Fibroblast of pulmonary artery (primary cell): ENCODE measurements at regions not wholly inside any gene's neighbourhood (a gene's known extent, or its start where the extent isn't known, plus 50 kb on each side); places are given as distances from the start of the nearest gene placed in this dataset.
"Not testable (repeated sequence)": the region's sequence is repeated elsewhere in the genome, so short reads cannot be mapped to it uniquely, and the experiment has no call there.

Experiments used
- DNase-seq: peaks from one replicate; pipeline ENCODE4 v3.0.0-alpha.2; 2010; ENCODE audit warnings: low read depth
- H3K4me3 ChIP-seq: replicated peaks from 2 replicates; pipeline ENCODE4 v1.5.1; 2011; ENCODE audit warnings: low read depth, mild to moderate bottlenecking, control low read depth, low read length, moderate library complexity
- TF ChIP-seq, protein P1 (sequence below): IDR thresholded peaks from 2 replicates; pipeline ENCODE4 v1.5.1; 2011; ENCODE audit warnings: mild to moderate bottlenecking, control low read depth, low read length, inconsistent platforms; ENCODE audit errors: missing control alignments

DNA sequence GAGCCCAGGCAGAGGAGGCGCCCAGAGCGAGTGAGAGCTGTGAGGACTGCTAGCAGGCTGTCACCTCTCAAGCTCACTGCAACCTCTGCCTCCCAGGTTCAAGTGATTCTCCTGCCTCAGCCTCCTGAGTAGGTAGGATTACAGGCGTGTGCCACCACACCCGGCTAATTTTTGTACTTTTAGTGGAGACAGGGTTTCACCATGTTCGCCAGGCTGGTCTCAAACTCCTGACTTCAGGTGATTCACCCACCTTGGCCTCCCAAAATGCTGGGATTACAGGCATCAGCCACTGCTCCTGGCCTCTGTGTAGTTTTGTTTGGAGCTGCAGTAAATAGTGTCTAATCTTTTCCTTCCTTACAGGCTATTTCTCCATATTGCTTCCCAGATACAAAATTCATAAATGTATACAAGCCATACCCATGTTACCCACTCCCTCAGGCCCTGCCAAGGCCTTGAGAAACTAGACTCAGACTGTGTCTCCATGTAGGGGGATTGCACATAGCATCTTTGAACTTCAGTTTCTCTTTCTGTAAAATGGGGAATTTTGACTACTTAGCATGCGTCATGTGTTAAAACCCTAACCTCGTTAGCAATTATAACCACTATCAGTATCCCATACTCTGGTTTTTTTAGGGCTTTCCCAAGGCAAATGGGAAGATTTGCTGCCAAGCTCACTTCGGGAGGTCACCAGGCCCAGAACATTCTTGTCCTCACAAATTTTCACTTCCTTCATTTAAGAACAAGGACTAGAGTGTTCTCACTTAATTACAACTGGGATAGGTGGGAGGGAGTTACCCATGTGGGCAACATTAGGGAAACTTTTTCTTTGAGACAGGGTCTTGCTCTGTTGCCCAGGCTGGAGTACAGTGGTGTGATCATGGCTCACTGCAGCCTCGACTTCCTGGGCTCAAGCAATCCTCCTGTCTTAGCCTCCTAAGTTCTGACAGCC is 67.3 kb upstream of the DDR1 start:
- no peak overlapping the region for H3K4me3 ChIP-seq
- no peak for DNase-seq
- TF ChIP-seq, protein P1, sequence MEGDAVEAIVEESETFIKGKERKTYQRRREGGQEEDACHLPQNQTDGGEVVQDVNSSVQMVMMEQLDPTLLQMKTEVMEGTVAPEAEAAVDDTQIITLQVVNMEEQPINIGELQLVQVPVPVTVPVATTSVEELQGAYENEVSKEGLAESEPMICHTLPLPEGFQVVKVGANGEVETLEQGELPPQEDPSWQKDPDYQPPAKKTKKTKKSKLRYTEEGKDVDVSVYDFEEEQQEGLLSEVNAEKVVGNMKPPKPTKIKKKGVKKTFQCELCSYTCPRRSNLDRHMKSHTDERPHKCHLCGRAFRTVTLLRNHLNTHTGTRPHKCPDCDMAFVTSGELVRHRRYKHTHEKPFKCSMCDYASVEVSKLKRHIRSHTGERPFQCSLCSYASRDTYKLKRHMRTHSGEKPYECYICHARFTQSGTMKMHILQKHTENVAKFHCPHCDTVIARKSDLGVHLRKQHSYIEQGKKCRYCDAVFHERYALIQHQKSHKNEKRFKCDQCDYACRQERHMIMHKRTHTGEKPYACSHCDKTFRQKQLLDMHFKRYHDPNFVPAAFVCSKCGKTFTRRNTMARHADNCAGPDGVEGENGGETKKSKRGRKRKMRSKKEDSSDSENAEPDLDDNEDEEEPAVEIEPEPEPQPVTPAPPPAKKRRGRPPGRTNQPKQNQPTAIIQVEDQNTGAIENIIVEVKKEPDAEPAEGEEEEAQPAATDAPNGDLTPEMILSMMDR, result no peak

DNA sequence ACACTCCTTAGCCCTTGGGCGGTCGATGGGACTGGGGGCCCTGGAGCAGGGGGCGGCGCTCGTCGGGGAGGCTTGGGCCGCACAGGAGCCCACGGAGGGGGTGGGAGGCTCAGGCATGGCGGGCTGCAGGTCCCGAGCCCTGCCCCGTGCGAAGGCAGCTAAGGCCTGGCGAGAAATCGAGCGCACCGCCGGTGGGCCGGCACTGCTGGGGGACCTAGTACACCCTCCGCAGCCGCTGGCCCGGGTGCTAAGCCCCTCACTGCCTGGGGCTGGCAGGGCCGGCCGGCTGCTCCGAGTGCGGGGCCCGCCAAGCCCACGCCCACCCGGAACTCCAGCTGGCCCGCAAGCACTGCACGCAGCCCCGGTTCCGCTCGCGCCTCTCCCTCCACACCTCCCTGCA is 68.0 kb upstream of the DDR1 start:
- not testable (repeated sequence) for H3K4me3 ChIP-seq, DNase-seq

DNA sequence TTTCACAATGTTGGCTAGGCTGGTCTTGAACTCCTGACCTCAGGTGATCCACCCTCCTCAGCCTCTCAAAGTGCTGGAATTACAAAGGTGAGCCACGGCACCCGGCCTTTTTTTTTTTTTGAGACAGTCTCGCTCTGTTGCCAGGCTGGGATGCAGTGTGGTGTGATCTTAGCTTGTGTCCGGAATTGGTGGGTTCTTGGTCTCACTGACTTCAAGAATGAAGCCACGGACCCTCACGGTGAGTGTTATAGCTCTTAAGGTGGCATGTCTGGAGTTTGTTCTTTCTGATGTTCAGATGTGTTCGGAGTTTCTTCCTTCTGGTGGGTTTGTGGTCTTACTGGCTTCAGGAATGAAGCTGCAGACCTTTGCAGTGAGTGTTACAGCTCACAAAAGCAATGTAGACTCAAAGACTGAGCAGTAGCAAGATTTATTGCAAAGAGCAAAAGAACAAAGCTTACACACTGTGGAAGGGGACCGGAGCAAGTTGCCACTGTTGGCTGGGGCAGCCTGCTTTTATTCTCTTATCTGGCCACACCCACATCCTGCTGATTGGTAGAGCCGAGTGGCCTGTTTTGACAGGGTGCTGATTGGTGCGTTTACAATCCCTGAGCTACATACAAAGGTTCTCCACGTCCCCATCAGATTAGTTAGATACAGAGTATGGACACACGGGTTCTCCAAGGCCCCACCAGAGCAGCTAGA is 69.1 kb upstream of the DDR1 start:
- H3K4me3 ChIP-seq, DNase-seq: not testable (repeated sequence)

DNA sequence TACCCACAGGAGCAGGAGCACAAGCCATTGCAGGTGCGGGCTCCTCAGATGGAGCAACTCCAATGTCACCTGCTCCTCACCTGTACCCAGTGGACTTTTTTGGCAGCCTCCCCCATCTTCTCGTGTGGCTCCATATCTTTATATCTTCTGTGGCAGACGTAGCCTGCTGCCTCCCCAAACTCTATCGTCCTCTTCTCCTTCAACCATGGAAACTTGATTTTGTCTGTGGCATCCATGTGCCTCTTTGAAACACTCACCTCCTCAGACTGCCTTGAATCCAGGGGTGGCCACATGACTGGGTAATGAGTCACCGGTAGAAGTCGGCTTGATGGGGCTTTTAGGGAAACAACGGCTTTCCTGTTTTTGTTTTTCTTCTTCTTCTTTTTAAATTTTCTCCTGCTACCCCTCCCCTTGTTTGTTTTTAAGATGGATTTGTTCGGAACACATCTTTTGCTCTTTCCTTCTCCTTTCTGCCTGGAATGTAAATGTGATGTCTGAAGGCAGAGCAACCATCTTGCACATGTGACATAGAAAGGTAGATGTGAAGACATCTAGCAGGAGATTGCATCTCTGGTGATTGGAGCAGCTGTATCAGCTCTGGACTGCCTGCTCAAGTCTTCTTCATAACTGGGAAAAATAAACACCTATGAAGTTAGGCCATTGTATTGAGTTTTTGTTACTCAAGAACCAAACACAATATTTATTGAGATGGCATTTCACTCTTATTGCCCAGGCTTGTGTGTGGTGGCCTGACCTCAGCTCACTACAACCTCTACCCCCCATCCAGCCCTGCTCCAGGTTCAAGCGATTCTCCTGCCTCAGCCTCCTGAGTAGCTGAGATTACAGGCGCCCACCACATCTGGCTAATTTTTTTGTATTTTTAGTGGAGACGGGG is 69.9 kb upstream of the DDR1 start:
- DNase-seq, result peak; percentile 84
- no peak overlapping the region for H3K4me3 ChIP-seq

DNA sequence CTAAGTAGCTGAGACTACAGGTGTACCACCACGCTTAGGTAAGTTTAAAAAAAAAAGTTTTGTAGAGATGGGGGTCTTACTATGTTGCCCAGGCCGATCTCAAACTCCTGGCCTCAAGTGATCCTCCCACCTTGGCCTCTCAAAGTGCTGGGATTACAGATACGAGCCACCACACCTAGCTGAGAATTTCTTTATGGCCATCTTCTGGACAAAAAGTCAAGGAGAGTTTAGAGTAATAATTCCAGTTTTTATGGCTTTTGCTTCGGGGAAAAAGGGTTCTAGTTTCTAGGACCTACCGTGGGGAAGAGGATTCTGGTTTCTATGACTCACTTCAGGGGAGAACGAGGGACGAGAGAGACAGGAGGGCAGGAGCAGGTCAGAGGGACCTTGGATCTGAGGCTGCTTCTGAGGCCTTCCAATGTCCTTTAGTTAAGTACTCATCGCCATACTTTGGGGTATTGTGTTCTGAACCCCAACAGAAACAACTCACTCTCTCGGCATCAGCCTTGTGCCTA is 69.3 kb upstream of the IER3 start:
- no peak for DNase-seq
- no peak overlapping the region for H3K4me3 ChIP-seq
- TF ChIP-seq, protein P1, result no peak

More for the DNA sequence above, 69.9 kb upstream of the DDR1 start:
- TF ChIP-seq, protein P1, result no peak

DNA sequence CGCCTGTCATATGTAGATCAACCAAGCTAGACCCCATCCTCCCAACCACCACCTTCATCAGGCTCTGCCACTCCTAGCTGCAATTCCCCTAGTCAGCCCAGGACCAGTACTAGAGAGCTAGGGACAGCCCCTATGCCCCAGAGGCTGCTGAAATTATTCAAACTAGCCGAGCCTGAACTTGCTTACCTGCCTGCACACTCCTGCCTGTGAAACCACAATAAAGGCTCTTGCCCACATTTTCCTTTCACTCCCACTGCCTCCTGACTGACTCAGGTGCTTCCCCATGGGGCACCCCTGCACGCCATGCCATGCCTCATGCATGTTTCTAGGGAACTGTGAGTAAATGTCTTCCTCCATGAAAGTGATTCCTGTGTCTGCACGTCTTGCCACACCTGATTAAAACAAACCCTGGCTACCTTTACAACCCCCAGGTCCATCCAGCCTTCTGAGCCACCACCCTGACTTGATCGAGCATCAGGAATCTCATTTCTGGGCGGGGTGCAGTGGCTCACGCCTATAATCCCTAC is 66.5 kb upstream of the IER3 start:
- TF ChIP-seq, protein P1, result no peak
- DNase-seq, result no peak
- no peak overlapping the region for H3K4me3 ChIP-seq

DNA sequence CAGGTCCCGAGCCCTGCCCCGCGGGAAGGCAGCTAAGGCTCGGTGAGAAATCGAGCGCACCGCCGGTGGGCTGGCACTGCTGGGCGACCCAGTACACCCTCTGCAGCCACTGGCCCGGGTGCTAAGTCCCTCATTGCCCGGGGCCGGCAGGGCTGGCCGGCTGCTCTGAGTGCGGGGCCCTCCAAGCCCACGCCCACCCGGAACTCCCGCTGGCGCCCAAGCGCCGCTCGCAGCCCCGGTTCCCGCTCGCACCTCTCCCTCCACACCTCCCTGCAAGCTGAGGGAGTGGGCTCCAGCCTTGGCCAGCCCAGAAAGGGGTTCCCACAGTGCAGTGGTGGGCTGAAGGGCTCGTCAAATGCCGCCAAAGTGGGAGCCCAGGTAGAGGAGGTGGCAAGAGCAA is 63.2 kb upstream of the IER3 start:
- H3K4me3 ChIP-seq, DNase-seq: not testable (repeated sequence)
